Kidney (tissue), 13 donors: ENCODE measurements at regions not wholly inside any gene's neighbourhood (a gene's known extent, or its start where the extent isn't known, plus 50 kb on each side); places are given as distances from the start of the nearest gene placed in this dataset.

Experiments
- DNase-seq, 5 donors: peaks; one replicate each; pipeline ENCODE4 v3.0.0-alpha.2; 2013 to 2020
- FAIRE-seq: peaks from 2 replicates; lab custom pipeline; 2012; peaks lifted over from hg19 to GRCh38; lab: Jason Lieb, UNC
- H3K27ac ChIP-seq, 2 donors: one replicate each; pipeline ENCODE4 v1.7.0; 2013; ENCODE audit warnings: low read depth in 2 of 2, low read length in 2 of 2, inconsistent platforms in 1 of 2
- H3K27me3 ChIP-seq: one replicate; pipeline ENCODE4 v1.7.1; 2013; ENCODE audit warnings: low read length, inconsistent platforms; ENCODE audit not compliant: control insufficient read depth, insufficient read depth
- H3K36me3 ChIP-seq, 3 donors: one replicate each; pipeline versions ENCODE4 v1.7.0 to v1.7.1; 2013; ENCODE audit warnings: low read length in 3 of 3, control low read depth in 1 of 3, inconsistent platforms in 1 of 3; ENCODE audit not compliant: insufficient read depth in 3 of 3, control insufficient read depth in 2 of 3
- H3K4me1 ChIP-seq, 3 donors: one replicate each; pipeline versions ENCODE4 v1.7.0 to v1.7.1; 2013; ENCODE audit warnings: low read length in 3 of 3, inconsistent platforms in 1 of 3, low read depth in 1 of 3; ENCODE audit not compliant: control insufficient read depth in 2 of 3, insufficient read depth in 2 of 3
- H3K4me3 ChIP-seq, 3 donors: one replicate each; pipeline versions ENCODE4 v1.7.0 to v1.8.1; 2013; ENCODE audit warnings: low read length in 3 of 3, control low read depth in 1 of 3, inconsistent platforms in 1 of 3
- H3K9ac ChIP-seq, 3 donors: one replicate each; pipeline versions ENCODE4 v1.7.0 to v1.7.1; 2013; ENCODE audit warnings: low read length in 3 of 3, control low read depth in 1 of 3, inconsistent platforms in 1 of 3
- H3K9me3 ChIP-seq, 3 donors: one replicate each; pipeline versions ENCODE4 v1.7.0 to v1.7.1; 2013; ENCODE audit warnings: low read length in 3 of 3, control low read depth in 1 of 3, inconsistent platforms in 1 of 3; ENCODE audit not compliant: control insufficient read depth in 2 of 3, insufficient read depth in 1 of 3
- intact Hi-C: fragments of 100-400 bp; cut with DNase I; formaldehyde crosslinking; loops from one replicate; pipeline ENCODE4 v1.11.1; 2022
- TF ChIP-seq, protein P1 (sequence below): IDR thresholded peaks from 3 replicates; pipeline ENCODE4 v1.5.1; 2012; ENCODE audit warnings: mild to moderate bottlenecking, moderate library complexity, borderline replicate concordance; ENCODE audit not compliant: insufficient read depth; ENCODE audit errors: extremely low read depth
- donor health status: control.
- donor health status: control.
- donor health status: control.
- donor health status: control.
- donor health status: control.
- donor health status: DM: yes; HTN: yes; CAD: no.
- donor health status: Normal renal cell carcinoma (clear cell type).

DNA sequence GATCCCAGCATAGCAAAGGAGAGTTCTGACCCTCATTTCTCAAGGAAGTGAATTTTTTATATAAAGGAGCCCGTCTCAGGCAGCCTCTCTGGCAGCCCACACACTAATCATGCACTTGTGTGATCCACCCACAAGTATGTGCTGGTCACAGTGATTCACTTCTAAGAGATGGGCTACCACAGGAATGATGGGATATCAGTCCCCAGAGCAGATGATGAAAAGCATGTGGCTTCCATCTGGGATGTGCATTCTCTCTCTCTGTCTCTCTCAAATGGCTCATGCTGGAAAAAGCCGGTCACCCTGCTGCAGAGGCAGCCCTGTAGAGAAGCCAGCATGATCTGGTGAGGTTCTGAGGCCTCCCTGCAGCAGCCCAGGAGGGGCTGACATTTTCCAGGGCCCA, 74.2 kb upstream of the ADCY2 start:
- Histone ChIP-seq H3K27me3 (no peaks in the 10 kb centered on the region), H3K36me3 (no peaks in the 10 kb centered on the region), H3K9me3 (no peaks in the 10 kb centered on the region), H3K4me1 (no peaks in the 10 kb centered on the region), H3K27ac (no peak overlapping the region), H3K4me3 (no peak overlapping the region), H3K9ac (no peak overlapping the region)
- intact Hi-C loops, result no loop called here
- DNase-seq, result no peak
- no peak for FAIRE-seq
- TF ChIP-seq, protein P1, sequence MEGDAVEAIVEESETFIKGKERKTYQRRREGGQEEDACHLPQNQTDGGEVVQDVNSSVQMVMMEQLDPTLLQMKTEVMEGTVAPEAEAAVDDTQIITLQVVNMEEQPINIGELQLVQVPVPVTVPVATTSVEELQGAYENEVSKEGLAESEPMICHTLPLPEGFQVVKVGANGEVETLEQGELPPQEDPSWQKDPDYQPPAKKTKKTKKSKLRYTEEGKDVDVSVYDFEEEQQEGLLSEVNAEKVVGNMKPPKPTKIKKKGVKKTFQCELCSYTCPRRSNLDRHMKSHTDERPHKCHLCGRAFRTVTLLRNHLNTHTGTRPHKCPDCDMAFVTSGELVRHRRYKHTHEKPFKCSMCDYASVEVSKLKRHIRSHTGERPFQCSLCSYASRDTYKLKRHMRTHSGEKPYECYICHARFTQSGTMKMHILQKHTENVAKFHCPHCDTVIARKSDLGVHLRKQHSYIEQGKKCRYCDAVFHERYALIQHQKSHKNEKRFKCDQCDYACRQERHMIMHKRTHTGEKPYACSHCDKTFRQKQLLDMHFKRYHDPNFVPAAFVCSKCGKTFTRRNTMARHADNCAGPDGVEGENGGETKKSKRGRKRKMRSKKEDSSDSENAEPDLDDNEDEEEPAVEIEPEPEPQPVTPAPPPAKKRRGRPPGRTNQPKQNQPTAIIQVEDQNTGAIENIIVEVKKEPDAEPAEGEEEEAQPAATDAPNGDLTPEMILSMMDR, result no peak

DNA sequence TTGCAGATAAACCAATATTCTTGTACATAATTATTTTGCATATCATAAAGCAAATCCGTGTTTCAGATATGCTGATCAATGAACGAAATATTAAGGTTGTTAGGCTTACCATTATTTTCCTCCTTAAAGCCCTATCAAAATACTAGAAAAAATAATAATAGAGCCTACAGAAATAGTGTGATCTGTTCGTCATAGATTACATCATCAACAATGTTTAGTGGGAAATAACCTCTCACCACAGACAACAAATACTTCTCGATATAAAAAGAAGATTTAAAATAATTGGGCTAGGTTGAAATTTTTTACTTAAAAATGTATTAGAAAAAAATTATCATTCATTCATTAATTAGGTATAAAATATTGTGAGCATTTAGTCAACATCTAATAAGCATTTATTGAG, 71.0 kb upstream of the ADCY2 start:
- H3K27ac ChIP-seq, result no peak overlapping the region
- no peak overlapping the region for H3K4me3 ChIP-seq
- H3K9ac ChIP-seq, result no peak overlapping the region
- TF ChIP-seq, protein P1, result no peak
- H3K27me3 ChIP-seq, result no peaks in the 10 kb centered on the region
- H3K4me1 ChIP-seq, result no peaks in the 10 kb centered on the region
- DNase-seq, result no peak
- intact Hi-C loops, result no loop called here
- H3K9me3 ChIP-seq, result no peaks in the 10 kb centered on the region
- FAIRE-seq, result peak; percentile 6
- no peaks in the 10 kb centered on the region for H3K36me3 ChIP-seq

DNA sequence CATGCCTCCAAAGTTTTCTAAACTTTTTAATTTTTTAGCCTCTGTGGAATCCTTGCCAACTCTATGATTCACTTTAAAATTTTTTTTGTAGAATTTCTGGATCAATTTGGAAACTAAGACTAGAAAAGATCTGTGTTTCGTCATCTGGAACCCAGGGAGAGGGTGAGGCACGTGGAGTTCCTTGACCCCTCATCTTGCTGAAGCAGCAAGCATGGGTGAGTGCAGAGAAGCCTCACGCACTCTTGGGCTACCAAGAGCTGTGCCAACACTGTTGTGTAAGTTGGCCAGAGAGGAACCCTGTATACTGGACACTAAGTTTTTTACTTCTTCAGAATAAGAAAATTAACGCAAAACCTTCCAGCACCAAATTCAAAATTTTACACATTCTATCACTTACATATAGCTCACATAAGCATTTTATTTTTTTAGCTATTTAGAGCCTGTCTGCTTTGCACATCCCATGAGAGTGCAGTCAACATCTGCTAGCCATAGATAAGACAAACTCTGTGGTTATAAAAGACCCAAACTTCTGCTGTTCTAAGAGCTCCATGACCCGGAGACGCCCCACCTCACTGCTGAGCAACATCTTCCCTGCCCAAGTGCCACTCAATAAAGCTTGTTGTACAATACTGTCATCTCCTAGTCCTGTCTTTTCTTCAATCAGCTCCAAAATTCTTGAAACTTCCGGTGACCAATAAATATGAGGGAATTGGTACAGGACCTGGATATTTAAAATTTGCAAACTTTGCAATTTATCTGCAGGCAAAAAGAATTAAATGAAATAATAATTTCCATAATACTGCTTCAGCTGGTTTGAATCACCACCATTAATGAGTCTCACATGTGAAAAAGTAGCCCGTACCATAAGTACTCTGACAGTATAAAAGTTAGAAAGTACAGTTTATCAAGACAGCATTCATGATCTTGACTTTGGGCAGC, 69.7 kb upstream of the ADCY2 start:
- intact Hi-C loops, result no loop called here
- FAIRE-seq, result no peak
- TF ChIP-seq, protein P1, result no peak

DNA sequence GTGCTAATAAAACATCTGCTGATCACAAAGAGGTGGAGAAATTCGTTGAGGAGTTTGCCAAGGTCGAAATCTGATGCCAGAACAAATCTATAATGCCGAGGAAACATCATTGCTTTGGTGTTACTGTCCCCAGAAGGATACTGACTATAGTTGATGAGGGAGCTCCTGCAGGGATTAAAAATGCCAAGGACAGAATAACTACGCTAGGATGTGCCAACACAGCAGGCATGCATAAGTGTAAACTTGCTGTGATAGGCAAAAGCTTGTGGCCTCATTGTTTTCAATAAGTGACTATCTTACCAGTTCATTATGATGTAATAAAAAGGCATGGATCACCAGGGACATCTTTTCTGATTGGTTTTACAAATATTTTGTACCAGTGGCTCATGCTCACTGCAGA, 66.8 kb upstream of the ADCY2 start:
- Histone ChIP-seq H3K4me3 (no peak overlapping the region), H3K27me3 (no peaks in the 10 kb centered on the region), H3K9me3 (no peaks in the 10 kb centered on the region), H3K4me1 (no peaks in the 10 kb centered on the region), H3K9ac (no peak overlapping the region), H3K27ac (no peak overlapping the region), H3K36me3 (no peaks in the 10 kb centered on the region)
- intact Hi-C loops, result no loop called here
- no peak for FAIRE-seq
- TF ChIP-seq, protein P1, result no peak
- no peak for DNase-seq

More for the DNA sequence above, 69.7 kb upstream of the ADCY2 start:
- H3K36me3 ChIP-seq, result no peaks in the 10 kb centered on the region
- H3K9ac ChIP-seq, result no peak overlapping the region
- H3K4me1 ChIP-seq, result no peaks in the 10 kb centered on the region
- no peaks in the 10 kb centered on the region for H3K9me3 ChIP-seq
- no peaks in the 10 kb centered on the region for H3K27me3 ChIP-seq
- no peak overlapping the region for H3K27ac ChIP-seq
- no peak for DNase-seq
- H3K4me3 ChIP-seq, result no peak overlapping the region
